Kidney (tissue), 13 donors: ENCODE measurements at regions not wholly inside any gene's neighbourhood (a gene's known extent, or its start where the extent isn't known, plus 50 kb on each side); places are given as distances from the start of the nearest gene placed in this dataset.

Experiments used
- DNase-seq, 5 donors: peaks; one replicate each; pipeline ENCODE4 v3.0.0-alpha.2; 2013 to 2020
- FAIRE-seq: peaks from 2 replicates; lab custom pipeline; 2012; peaks lifted over from hg19 to GRCh38; lab: Jason Lieb, UNC
- H3K27ac ChIP-seq, 2 donors: one replicate each; pipeline ENCODE4 v1.7.0; 2013; ENCODE audit warnings: low read depth in 2 of 2, low read length in 2 of 2, inconsistent platforms in 1 of 2
- H3K27me3 ChIP-seq: one replicate; pipeline ENCODE4 v1.7.1; 2013; ENCODE audit warnings: low read length, inconsistent platforms; ENCODE audit not compliant: control insufficient read depth, insufficient read depth
- H3K36me3 ChIP-seq, 3 donors: one replicate each; pipeline versions ENCODE4 v1.7.0 to v1.7.1; 2013; ENCODE audit warnings: low read length in 3 of 3, control low read depth in 1 of 3, inconsistent platforms in 1 of 3; ENCODE audit not compliant: insufficient read depth in 3 of 3, control insufficient read depth in 2 of 3
- H3K4me1 ChIP-seq, 3 donors: one replicate each; pipeline versions ENCODE4 v1.7.0 to v1.7.1; 2013; ENCODE audit warnings: low read length in 3 of 3, inconsistent platforms in 1 of 3, low read depth in 1 of 3; ENCODE audit not compliant: control insufficient read depth in 2 of 3, insufficient read depth in 2 of 3
- H3K4me3 ChIP-seq, 3 donors: one replicate each; pipeline versions ENCODE4 v1.7.0 to v1.8.1; 2013; ENCODE audit warnings: low read length in 3 of 3, control low read depth in 1 of 3, inconsistent platforms in 1 of 3
- H3K9ac ChIP-seq, 3 donors: one replicate each; pipeline versions ENCODE4 v1.7.0 to v1.7.1; 2013; ENCODE audit warnings: low read length in 3 of 3, control low read depth in 1 of 3, inconsistent platforms in 1 of 3
- H3K9me3 ChIP-seq, 3 donors: one replicate each; pipeline versions ENCODE4 v1.7.0 to v1.7.1; 2013; ENCODE audit warnings: low read length in 3 of 3, control low read depth in 1 of 3, inconsistent platforms in 1 of 3; ENCODE audit not compliant: control insufficient read depth in 2 of 3, insufficient read depth in 1 of 3
- CTCF ChIP-seq: IDR thresholded peaks from 3 replicates; pipeline ENCODE4 v1.5.1; 2012; ENCODE audit warnings: mild to moderate bottlenecking, moderate library complexity, borderline replicate concordance; ENCODE audit not compliant: insufficient read depth; ENCODE audit errors: extremely low read depth
- intact Hi-C: fragments of 100-400 bp; cut with DNase I; formaldehyde crosslinking; loops from one replicate; pipeline ENCODE4 v1.11.1; 2022
- donor health status: control.
- donor health status: control.
- donor health status: control.
- donor health status: control.
- donor health status: control.
- donor health status: DM: yes; HTN: yes; CAD: no.
- donor health status: Normal renal cell carcinoma (clear cell type).

- Histone ChIP-seq H3K27ac (no peak overlapping the region), H3K36me3 (no peaks in the 10 kb centered on the region), H3K27me3 (no peaks in the 10 kb centered on the region), H3K4me1 (no peaks in the 10 kb centered on the region), H3K9ac (no peak overlapping the region), H3K4me3 (no peak overlapping the region), H3K9me3 (no peaks in the 10 kb centered on the region)
- intact Hi-C loops: no loop called here
- DNase-seq (no peak), FAIRE-seq (no peak)
- TF ChIP-seq CTCF: no peak
These were observed 54.6 kb upstream of the GPR158 start for GRCh38 chr10:25120188-25120587.
